Fibroblast of skin of right quadriceps (primary cell): ENCODE measurements at regions not wholly inside any gene's neighbourhood (a gene's known extent, or its start where the extent isn't known, plus 50 kb on each side); places are given as distances from the start of the nearest gene placed in this dataset.

Source experiments
- DNase-seq: peaks from one replicate; pipeline ENCODE4 v3.0.0-alpha.2; 2013

- no peak for DNase-seq
Observed at GRCh38 chr16:86965331-86965730, 351.9 kb downstream of the C16orf95 start.

DNA sequence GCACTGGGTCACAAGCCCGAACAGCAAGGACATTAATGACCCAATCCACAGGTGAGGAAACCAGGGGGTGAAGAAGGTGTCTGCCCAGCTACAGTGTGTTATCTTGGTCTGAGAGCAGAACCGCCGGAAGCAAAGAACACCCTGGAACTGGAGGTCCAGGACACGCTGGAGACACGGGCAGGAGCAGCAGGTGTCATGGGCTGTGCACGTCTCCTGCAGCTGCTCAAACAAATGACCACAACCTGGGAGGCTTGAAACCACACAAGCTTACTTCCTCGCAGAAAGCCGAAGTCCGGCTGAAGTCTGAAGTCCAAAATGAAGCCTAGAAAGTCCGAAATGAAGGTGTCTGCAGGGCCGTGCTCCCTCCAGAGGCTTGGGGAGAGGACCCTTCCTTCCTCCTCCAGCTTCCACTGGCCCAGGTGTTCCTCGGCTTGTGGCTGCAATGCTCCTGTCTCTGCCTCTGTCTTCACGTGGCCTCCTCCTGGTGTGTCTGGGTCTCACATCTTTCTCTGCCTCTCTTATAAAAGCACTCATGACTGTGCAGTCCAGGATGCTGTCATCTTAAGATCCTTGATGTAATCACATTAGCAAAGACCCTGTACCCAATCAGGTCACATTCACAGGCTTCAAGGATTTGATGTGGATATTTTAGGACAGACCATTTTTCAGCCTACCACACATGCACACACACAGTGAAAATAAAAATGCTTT, 351.2 kb downstream of the C16orf95 start:
- no peak for DNase-seq

DNA sequence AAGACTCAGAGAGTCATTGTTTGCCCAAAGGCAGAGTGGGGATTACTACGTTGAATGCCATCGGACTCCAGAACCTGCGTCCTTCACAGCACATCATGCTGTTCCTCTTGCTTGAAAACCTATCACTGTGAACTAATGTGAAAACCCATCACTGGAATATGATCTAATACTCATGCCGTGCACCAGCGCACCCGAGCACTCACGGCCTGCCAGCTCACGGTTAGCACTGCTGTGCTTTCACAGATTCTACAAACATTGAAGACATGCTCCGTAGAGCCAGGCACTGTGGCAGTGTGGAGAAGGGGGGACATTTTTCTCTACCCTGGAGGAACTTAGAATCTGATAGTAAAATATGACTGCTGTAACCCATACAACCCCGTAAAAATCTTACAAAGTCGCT, 350.4 kb downstream of the C16orf95 start:
- DNase-seq: no peak

DNA sequence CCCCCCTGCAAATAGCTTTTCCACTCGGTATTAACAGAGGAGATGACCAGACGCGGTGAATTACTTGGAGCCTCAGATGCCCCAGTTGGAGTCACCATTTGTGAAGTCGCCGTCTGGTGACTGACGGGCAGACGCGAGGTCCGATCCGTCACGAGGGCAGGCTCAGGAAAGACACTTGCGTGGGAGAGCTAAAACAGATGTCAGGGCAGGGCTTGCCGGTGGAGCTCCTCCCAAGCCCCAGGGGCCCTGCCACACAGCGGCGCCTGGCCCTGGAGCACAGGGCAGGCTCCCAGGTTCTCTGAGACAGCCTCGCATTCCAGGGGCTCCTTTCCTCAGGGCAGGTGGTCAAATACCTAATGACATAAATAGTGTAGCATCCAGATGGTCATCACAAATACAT, 348.3 kb downstream of the C16orf95 start:
- no peak for DNase-seq

GRCh38 chr16:86969716-86970115, 347.5 kb downstream of the C16orf95 start:
- no peak for DNase-seq

DNA sequence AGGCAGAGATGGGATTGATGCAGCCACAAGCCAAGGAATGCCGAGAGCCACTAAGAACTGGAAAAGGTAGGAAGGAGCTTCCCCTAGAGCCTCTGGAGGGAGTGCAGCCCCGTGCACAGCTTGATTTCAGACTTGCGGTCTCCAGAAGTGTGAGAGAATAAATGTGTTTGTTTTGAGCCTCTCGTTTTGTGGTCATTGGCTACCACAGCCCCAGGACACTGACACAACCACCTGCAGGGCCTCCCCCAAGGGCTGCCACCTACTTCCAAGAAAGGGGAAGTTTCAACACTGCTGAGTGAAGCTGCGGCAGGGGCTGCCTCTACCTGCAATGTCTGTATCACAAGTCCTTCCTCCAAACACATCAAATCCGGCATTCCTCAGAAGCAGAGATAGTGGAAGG, 346.9 kb downstream of the C16orf95 start:
- no peak for DNase-seq

DNA sequence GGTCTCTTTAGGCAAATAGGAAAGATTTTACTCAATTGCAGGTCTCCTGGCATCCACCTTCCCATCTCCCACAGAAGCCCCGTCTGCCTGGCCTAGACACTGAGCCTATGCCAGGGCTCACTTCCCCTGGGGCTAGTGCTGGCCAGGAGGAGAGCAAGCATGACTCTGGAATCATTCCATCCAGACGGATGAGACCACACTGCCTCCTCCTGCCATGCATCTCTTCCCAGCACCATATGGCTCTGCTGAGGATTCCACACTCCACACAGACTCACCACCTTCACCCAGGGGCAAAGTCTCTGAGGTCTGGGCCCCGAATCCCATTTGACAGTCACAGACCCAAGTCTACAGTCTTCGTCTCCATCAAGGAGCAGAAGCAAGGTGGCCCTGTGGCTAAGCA, 346.5 kb downstream of the C16orf95 start:
- DNase-seq: no peak

GRCh38 chr16:86971251-86971650, 345.9 kb downstream of the C16orf95 start:
- no peak for DNase-seq

DNA sequence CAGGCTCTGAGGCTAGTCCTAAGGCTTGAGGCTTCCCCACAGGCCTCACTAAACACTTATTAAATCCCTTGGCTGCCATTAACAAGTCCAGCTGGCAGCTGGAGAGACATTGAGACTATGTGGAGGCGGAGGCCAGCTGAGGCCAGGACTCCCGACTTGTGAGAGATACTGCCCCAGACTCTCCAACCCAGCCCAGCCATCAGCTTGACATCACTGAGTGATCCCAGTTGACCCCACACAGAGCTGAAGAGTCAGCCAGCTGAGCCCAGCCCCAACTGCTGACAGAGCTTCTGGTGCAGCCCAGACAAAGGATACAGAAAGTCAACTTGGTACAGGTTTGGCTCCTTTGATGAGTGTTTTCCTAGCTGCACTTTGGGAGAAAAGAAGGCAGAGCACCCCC, 343.1 kb downstream of the C16orf95 start:
- no peak for DNase-seq

DNA sequence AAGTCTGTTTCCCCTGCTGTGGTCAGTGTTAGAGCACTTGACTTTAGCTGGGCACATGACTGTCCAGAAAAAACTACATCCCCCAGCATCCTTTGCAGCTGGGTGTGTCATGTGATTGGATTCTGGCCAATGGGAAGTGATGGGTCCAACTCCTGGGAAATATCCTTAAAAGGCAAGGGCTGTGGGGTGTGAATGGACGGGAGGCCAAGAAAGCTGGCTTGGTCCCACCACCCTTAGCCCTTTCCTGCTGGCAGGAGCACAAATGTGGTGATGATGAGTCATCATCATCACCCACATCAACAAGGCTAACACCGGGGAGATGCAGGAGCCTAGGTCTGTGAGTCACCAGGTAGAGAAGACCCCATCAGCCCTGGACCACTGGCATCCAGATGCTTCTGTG, 341.7 kb downstream of the C16orf95 start:
- peak; percentile 94 for DNase-seq

GRCh38 chr16:86977076-86977676, 340.0 kb downstream of the C16orf95 start:
- DNase-seq: no peak

GRCh38 chr16:86978445-86979030, 338.7 kb downstream of the C16orf95 start:
- no peak for DNase-seq

- DNase-seq: no peak
Observed at GRCh38 chr16:86979061-86979460, 338.1 kb downstream of the C16orf95 start.

DNA sequence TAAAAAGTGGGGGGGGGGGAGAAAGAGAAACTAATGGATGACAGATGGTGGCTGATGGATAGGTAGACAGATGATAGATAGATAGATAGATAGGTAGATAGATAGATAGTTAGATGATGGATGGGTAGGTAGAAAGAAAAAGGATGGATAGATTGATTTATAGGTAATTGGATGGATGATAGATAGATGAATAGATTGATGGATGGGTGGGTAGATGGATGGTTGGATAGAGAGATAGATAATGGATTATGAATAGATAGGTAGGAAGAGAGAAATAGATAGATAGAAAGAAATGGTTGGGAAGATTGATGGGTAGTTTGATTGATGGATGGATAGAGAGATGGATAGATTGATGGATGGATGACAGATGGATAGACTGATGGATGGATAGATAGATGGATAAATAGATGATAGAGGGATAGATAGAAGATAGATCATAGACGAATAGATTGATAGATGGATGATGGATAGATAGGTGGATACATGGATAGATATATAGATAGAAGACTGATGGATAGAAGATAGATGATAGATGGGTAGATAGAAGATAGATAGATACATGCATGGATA, 337.1 kb downstream of the C16orf95 start:
- no peak for DNase-seq

DNA sequence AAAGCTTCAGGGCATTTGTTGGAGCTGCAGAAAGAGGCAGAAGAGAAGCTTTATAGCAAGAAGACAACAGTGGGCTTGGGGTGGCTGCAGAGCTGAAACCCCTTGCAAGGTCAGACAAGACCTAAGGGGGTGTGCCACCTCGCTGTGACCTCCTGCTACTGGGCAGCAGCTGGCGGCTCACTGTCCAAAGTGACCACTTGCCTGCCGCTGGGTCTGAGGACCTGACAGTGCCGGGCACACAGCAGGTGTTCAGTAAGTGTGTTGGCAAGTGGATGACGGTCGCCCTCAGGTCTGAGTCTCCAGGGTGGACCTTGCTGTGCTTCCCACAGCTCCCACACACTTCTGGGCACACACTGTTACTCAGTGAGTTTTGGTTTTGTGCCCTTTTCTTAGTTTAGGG, 336.5 kb downstream of the C16orf95 start:
- DNase-seq: no peak

- no peak for DNase-seq
Observed at GRCh38 chr16:86982347-86982596, 334.9 kb downstream of the C16orf95 start.

GRCh38 chr16:86982912-86983311, 334.3 kb downstream of the C16orf95 start:
- DNase-seq: no peak

DNA sequence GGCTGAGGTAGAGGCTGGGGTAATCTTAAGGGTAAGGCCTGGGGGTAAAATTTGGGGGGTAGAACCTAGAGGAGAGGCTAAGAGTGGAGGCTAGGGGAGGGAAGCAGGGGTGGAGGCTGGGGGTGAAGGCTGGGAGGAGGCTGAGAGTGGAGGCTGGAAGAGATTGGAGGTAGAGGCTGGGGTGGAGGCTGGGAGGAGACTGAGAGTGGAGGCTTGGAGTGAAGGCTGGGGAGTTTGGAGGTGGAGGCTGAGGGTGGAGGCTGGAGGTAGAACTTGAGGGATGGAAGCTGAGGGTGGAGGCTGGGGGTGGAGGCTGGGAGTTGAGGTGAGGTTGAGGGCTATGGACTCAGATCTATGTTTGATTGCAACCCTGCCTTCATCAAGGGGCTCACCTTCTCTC, 333.6 kb downstream of the C16orf95 start:
- no peak for DNase-seq

GRCh38 chr16:86984343-86984742, 332.8 kb downstream of the C16orf95 start:
- no peak for DNase-seq

- DNase-seq: no peak
Observed at GRCh38 chr16:86984991-86985647, 332.1 kb downstream of the C16orf95 start.

DNA sequence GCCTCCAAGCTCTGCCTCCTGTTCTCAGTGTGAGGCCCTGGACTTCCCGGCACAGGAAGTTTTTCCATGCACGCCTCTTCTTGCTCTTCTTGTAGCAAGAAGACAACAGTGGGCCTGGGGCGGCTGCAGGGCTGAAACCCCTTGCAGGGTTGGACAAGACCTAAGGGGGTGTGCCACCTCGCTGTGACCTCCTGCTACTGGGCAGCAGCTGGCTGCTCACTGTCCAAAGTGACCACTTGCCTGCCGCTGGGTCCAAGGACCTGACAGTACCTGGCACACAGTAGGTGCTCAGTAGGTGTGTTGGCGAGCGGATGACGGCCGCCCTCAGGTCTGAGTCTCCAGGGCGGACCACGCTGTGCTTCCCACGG, 331.6 kb downstream of the C16orf95 start:
- no peak for DNase-seq

- DNase-seq: no peak
Observed at GRCh38 chr16:86986136-86986535, 331.1 kb downstream of the C16orf95 start.

- DNase-seq: no peak
Observed at GRCh38 chr16:86986809-86987487, 330.2 kb downstream of the C16orf95 start.
